ENCODE measurements at regions not wholly inside any gene's neighbourhood (a gene's known extent, or its start where the extent isn't known, plus 50 kb on each side); places are given as distances from the start of the nearest gene placed in this dataset.
"Not testable (repeated sequence)": the region's sequence is repeated elsewhere in the genome, so short reads cannot be mapped to it uniquely, and the experiment has no call there.

DNA sequence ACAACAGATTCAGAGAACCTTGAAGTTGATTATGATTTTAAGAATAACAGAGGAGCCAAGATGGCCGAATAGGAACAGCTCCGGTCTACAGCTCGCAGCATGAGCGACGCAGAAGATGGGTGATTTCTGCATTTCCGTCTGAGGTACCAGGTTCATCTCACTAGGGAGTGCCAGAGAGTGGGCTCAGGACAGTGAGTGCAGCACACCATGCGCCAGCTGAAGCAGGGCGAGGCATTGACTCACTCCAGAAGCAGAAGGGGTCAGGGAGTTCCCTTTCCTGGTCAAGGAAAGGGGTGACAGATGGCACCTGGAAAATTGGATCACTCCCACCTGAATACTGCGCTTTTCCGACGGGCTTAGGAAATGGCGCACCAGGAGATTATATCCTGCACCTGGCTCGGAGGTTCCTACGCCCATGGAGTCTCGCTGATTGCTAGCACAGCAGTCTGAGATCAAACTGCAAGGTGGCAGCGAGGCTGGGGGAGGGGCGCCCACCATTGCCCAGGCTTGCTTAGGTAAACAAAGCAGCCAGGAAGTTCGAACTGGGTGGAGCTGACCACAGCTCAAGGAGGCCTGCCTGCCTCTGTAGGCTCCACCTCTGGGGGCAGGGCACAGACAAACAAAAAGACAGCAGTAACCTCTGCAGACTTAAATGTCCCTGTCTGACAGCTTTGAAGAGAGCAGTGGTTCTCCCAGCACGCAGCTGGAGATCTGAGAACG lies 670.2 kb downstream of the XIRP2 start:
- H3K4me1 Mint-ChIP-seq: not testable (repeated sequence)

DNA sequence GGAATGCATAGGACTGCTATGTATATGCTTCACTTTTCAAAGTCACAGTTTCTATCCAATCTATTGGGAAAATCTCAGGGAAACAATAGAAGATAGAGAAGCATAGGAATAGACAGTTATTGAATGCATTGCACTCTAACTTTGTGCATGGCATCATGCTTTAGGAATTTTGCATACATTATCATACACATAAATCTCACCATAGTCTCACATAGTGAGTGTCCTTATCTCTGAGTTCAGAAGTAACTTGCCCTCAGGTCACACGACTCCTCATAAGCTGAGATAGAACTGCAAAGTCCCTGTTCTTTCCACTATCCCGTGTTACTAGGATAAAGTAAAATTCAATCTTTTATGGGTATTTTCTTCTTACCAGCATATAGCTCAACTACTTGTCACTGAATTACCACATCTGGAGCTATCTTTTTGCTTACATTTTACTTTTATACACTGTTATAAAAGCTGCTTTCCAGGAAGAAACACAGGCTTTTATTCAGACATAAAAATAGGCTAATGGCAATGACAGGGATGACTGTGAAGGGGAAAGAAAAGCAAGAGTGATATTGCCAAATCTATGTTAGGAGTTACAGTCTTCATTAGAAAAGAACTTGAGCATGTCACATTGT lies 666.9 kb downstream of the XIRP2 start:
- Mint-ChIP-seq H3K27ac (no peak overlapping the region), H3K4me1 (no peaks in the 10 kb centered on the region), H3K4me3 (no peak overlapping the region), H3K36me3 (no peaks in the 10 kb centered on the region), H3K9me3 (peaks cover 0 to 2% (median 0%) of the 10 kb centered on the region in 3 donors), H3K27me3 (peaks cover 1% of the 10 kb centered on the region)

More for the DNA sequence above, 670.2 kb downstream of the XIRP2 start:
- H3K27ac Mint-ChIP-seq, H3K9me3 Mint-ChIP-seq, H3K27me3 Mint-ChIP-seq, H3K36me3 Mint-ChIP-seq: not testable (repeated sequence)
- peak overlapping the region in 1 of 4 donors; percentile 13 for H3K4me3 Mint-ChIP-seq

DNA sequence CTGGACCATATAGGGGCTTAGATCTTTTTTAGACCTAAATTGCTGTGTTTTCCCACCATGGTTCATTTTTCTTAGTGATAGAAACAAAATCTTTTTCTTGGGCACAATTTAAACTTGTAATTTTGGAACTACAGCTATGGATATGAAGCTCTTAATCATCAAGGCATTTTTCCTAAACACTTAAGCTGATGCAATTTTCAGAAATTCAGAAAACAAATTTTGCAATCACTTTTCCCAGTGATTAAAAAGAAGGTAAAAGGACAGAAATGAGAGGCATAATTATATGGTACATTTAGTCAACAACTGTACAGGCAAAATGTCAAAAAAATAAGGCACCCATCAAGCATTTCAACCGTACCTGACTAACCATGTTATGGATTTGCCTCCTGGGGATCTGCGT lies 665.4 kb downstream of the XIRP2 start:
- H3K27ac Mint-ChIP-seq: no peak overlapping the region
- peaks cover 1% of the 10 kb centered on the region for H3K27me3 Mint-ChIP-seq
- no peaks in the 10 kb centered on the region for H3K36me3 Mint-ChIP-seq
- no peaks in the 10 kb centered on the region for H3K4me1 Mint-ChIP-seq
- H3K9me3 Mint-ChIP-seq: peaks cover 0 to 2% (median 0%) of the 10 kb centered on the region in 3 donors
- H3K4me3 Mint-ChIP-seq: no peak overlapping the region

DNA sequence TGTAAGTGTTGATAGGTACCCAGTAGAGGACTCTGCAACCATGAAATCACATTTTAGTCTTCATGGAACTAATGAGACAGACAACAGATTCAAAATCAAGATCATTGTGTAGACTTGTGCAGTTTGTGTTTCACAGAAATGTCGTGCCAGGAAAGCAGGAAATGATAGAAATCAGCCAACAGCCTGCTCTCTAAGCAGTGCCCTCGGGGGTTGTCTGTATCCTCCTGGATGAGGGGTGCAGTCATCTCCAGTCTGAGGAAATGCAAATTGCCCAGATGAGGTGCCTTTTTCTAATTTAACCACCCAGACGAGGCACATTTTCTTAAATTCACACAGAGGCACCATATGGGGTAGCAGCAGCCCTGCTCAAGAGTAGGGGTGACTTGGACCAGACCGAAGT lies 663.1 kb downstream of the XIRP2 start:
- Mint-ChIP-seq H3K4me3 (no peak overlapping the region), H3K4me1 (no peaks in the 10 kb centered on the region), H3K27me3 (peaks cover 1% of the 10 kb centered on the region), H3K36me3 (no peaks in the 10 kb centered on the region), H3K9me3 (no peaks in the 10 kb centered on the region), H3K27ac (no peak overlapping the region)

DNA sequence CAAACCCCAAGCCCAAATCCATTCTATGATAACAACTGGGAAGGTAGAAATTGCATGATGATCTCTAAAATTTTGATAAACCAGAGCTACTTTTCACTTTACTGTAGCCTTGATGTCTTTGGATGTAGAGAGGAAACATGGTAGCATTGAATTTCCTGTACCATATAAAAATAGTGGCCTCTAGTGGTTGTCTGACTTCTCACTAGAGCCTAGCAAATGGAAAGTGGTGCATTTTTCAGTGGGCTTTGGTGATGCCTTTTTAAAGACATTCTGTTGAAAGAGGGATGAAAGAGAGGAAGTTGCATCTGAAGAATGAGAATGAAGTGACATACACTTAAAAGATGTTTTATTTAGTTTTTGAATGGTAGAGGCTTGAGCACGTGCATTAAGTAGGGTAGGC lies 662.2 kb downstream of the XIRP2 start:
- no peaks in the 10 kb centered on the region for H3K36me3 Mint-ChIP-seq
- no peaks in the 10 kb centered on the region for H3K9me3 Mint-ChIP-seq
- H3K4me3 Mint-ChIP-seq: no peak overlapping the region
- H3K27ac Mint-ChIP-seq: no peak overlapping the region
- no peaks in the 10 kb centered on the region for H3K4me1 Mint-ChIP-seq
- H3K27me3 Mint-ChIP-seq: peaks cover 1% of the 10 kb centered on the region

DNA sequence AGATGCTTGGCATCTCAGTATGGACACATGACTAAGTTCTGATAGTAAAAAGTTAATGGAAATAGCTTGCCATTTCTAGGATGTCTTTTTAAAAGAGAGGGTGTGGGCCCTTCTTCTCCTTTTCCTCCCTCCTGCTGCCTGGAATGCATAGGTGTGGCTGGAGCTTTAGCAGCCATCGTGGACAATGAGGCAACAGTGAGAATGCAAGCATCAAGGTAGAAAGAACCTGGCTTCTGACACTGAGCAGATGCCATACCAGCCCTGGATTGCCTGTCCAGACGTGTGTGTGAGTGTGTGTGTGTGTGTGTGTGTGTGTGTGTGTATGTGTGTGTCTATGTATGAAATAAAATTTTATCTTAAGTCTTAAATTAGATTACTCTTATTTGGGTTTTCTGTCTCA lies 660.1 kb downstream of the XIRP2 start:
- Mint-ChIP-seq H3K36me3 (no peaks in the 10 kb centered on the region), H3K4me1 (no peaks in the 10 kb centered on the region), H3K27me3 (peaks cover 1% of the 10 kb centered on the region), H3K27ac (no peak overlapping the region), H3K4me3 (no peak overlapping the region), H3K9me3 (no peaks in the 10 kb centered on the region)

DNA sequence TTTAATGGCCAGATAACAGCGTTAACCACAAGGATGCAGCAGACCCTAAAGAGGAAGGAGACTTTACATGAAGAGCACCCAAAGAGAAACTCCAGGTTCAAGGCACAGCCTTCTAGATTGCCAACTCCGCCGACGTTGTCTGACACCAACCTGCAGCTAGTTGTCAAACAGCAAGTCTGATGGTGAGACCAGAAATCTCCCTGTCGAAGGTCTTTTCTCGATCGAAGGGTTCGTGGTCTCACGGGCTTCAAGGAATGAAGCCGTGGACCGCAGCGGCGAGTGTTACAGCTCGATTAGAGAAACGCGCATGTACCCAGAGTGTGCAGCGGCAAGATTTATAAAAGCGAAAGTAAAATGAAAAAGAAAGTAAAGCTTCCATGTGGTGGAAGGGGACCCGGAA lies 656.3 kb downstream of the XIRP2 start:
- H3K27ac Mint-ChIP-seq: no peak overlapping the region
- no peak overlapping the region for H3K4me3 Mint-ChIP-seq

DNA sequence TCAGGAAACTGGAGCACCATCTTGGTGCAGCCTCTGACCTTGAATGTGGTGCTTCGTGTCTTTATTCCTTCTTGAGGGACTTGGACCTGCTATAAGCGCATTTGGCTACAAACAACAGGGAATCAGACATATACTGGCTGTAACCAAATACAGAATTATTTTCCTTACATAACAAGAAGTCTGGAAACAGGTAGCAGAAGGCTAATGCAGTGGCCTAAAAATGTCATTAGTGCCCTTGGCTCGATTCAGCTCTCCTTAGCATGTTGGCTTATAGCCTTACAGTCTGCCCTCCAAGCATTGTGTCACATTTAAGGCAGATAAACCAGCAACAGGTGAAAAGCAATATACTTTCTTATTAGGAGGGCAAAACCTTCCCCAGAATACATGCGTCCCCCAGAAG lies 655.4 kb downstream of the XIRP2 start:
- H3K4me1 Mint-ChIP-seq: no peaks in the 10 kb centered on the region
- no peaks in the 10 kb centered on the region for H3K9me3 Mint-ChIP-seq
- H3K27ac Mint-ChIP-seq: no peak overlapping the region
- no peak overlapping the region for H3K4me3 Mint-ChIP-seq
- H3K27me3 Mint-ChIP-seq: no peaks in the 10 kb centered on the region
- no peaks in the 10 kb centered on the region for H3K36me3 Mint-ChIP-seq

More for the DNA sequence above, 656.3 kb downstream of the XIRP2 start:
- H3K9me3 Mint-ChIP-seq: no peaks in the 10 kb centered on the region
- no peaks in the 10 kb centered on the region for H3K36me3 Mint-ChIP-seq
- no peaks in the 10 kb centered on the region for H3K4me1 Mint-ChIP-seq
- no peaks in the 10 kb centered on the region for H3K27me3 Mint-ChIP-seq

DNA sequence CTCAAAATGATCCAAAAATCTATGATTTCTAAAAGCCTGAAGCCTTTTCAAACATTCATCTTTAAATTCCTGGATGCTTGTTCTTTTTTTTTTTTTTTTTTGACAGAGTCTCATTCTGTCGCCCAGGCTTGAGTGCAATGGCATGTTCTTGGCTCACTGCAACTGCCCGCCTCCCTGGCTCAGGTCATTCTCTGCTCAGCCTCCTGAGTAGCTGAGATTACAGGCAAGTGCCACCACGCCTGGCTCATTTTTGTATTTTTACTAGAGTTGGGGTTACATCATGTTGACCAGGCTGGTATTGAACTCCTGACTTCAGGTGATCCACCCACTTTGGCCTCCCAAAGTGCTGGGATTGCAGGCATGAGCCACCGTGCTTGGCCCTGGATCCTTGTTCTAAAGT lies 649.5 kb downstream of the XIRP2 start:
- no peak overlapping the region for H3K27ac Mint-ChIP-seq
- no peak overlapping the region for H3K4me3 Mint-ChIP-seq
- peaks cover 1% of the 10 kb centered on the region for H3K27me3 Mint-ChIP-seq
- H3K9me3 Mint-ChIP-seq: peaks cover 0 to 3% (median 0%) of the 10 kb centered on the region in 3 donors
- no peaks in the 10 kb centered on the region for H3K36me3 Mint-ChIP-seq
- H3K4me1 Mint-ChIP-seq: no peaks in the 10 kb centered on the region

DNA sequence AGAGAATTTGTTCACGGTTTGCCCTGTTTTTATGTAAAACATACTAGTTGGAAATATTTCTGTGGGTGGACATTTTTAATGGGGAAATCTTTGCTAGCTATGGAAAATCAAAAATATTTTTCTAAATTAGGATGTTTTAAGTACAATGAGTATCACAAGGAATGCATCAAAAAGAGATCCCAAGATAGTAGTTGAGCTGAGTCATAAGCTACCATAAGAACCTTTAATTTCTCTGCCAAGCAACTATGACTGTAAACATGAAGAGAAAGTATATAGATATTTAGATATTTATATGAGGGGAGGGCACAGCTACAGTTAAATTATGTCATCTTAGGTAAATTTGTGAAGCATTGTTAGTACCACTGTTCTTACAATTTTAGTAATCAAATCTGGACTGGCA lies 646.2 kb downstream of the XIRP2 start:
- H3K4me1 Mint-ChIP-seq: no peaks in the 10 kb centered on the region
- H3K9me3 Mint-ChIP-seq: peaks cover 0 to 4% (median 0%) of the 10 kb centered on the region in 3 donors
- no peaks in the 10 kb centered on the region for H3K36me3 Mint-ChIP-seq
- no peak overlapping the region for H3K4me3 Mint-ChIP-seq
- no peak overlapping the region for H3K27ac Mint-ChIP-seq
- peaks cover 2% of the 10 kb centered on the region for H3K27me3 Mint-ChIP-seq

DNA sequence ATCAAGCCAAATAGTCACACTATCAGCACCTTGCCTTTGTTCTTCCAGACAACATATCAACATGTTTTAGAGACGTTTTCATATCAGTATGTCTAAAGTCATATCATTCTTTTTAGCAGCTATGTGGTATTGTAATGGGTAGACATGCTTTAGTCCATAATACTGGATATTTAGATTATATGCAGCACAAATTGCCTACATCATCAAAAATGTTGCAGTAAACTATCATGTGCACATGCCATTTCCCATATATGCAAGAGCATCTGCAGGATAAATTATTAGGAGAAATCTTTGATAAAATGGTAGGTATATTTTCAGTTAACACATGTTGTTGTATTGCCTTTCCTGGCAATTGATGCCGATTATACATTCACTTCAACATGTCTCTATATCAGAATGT lies 636.5 kb downstream of the XIRP2 start:
- H3K27ac Mint-ChIP-seq: no peak overlapping the region
- no peaks in the 10 kb centered on the region for H3K27me3 Mint-ChIP-seq
- no peak overlapping the region for H3K4me3 Mint-ChIP-seq
- H3K4me1 Mint-ChIP-seq: no peaks in the 10 kb centered on the region
- H3K36me3 Mint-ChIP-seq: no peaks in the 10 kb centered on the region
- H3K9me3 Mint-ChIP-seq: peaks cover 0 to 5% (median 4%) of the 10 kb centered on the region in 3 donors

DNA sequence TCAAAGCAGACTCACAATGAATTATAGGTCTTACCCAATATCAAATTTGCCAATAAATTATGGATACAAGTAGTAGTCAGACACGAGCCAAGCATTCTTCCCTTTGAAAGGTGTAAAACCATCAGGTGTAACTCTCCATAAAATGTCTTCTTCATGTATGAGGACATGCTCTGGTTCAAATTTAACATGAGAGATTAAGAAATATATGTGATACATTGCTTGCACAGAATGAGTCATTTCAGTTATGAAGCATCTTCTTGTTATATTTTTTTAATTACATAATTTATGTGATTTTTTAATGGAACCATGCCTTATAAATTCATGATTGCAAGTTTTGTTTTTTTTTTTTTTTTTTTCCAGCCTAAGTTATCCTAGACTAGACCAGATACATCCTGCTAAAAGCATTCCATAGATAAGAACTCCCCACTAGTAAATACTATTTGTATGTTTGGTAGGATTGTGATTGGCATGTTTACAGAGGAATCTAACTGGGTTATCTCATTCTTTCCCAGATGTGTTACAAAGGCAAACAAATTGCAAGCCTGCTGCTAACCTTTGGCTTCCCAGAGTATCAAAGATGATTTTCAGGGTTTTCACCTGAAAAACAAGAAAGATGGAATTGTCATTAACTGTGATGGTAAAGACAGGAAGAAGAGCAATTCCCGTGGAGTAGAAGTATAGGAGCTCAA lies 621.9 kb downstream of the XIRP2 start:
- H3K4me3 Mint-ChIP-seq: no peak overlapping the region
- no peaks in the 10 kb centered on the region for H3K36me3 Mint-ChIP-seq
- H3K4me1 Mint-ChIP-seq: no peaks in the 10 kb centered on the region
- H3K27ac Mint-ChIP-seq: no peak overlapping the region
- H3K27me3 Mint-ChIP-seq: no peaks in the 10 kb centered on the region
- no peaks in the 10 kb centered on the region for H3K9me3 Mint-ChIP-seq

DNA sequence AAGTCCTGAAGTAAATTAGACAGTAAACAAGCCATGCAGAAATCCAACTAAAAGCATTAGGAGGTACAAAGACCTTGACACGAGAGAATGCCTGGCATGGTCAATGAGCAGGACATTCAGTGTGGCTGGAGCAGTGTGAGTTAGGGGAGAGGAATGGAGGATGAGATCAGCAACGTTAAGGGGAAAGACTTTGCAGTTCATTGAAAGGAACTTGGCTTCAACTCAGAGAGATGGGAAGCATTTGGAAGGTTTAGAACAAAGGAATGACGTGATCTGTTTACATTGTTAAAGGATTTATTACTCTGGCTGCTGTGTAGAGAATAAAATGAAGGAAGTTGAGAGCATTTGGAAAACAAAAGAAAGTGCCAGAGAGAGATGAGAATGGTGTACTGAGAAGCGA lies 621.3 kb downstream of the XIRP2 start:
- H3K36me3 Mint-ChIP-seq: no peaks in the 10 kb centered on the region
- H3K27me3 Mint-ChIP-seq: no peaks in the 10 kb centered on the region
- H3K27ac Mint-ChIP-seq: no peak overlapping the region
- H3K4me3 Mint-ChIP-seq: no peak overlapping the region
- no peaks in the 10 kb centered on the region for H3K4me1 Mint-ChIP-seq
- H3K9me3 Mint-ChIP-seq: no peaks in the 10 kb centered on the region

DNA sequence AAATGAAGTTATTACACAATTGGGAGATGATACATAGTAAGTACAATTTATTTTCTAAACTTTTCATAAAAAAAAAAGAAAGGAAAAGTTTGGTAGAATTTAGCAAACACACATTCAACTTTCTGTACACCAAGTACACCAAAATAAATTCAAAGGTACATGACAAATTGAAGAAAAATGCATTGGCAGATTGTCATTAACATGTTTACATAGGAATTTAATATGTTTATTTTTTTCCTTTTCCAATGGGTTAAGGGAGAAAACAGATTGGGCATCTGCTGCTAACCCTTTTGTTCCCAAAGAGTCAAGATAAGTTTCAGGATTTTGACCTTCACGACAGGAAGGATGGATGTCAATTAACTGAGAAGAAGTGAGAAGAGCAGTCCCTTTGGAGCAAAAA lies 620.4 kb downstream of the XIRP2 start:
- H3K4me3 Mint-ChIP-seq: no peak overlapping the region
- no peaks in the 10 kb centered on the region for H3K27me3 Mint-ChIP-seq
- H3K9me3 Mint-ChIP-seq: peaks cover 0 to under 1% (median 0%) of the 10 kb centered on the region in 3 donors
- no peaks in the 10 kb centered on the region for H3K4me1 Mint-ChIP-seq
- no peak overlapping the region for H3K27ac Mint-ChIP-seq
- no peaks in the 10 kb centered on the region for H3K36me3 Mint-ChIP-seq

DNA sequence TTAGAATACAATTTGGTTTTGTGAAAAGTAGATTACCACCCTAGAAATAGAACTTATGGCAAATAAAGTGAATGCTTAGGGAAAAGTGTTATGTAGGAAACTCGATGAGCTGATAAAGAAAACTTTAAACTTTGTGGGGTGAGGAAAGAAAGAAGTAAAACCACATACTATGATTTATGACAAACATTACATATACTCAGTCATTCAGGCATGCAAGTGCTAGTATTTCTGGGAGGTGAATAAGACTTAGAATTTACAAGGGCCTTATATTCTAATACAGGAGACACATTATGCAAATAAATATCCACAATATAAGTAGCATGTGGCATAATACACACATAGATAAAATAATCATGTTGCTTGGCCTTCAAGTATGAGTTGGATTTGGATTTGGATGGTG lies 618.1 kb downstream of the XIRP2 start:
- Mint-ChIP-seq H3K4me3 (no peak overlapping the region), H3K36me3 (no peaks in the 10 kb centered on the region), H3K27ac (peak overlapping the region in 1 of 3 donors; percentile 11), H3K27me3 (no peaks in the 10 kb centered on the region), H3K4me1 (no peaks in the 10 kb centered on the region), H3K9me3 (peaks cover 0 to 4% (median 0%) of the 10 kb centered on the region in 3 donors)

DNA sequence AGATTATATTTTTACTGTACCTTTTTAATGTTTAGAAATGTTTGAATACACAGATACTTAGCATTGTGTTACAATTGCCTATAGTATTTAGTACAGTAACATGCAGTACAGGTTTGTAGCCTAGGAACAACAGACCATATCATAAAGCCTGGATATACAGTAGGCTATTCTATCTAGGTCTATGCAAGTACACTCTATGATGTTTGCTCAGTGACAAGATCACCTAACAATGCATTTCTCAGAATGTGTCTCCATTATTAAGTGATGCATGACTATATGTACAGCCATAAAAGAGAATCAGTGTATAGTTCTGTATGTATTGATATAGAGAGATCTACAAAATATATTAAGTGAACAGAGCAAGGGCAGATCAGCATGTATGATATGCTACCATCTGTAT lies 616.4 kb downstream of the XIRP2 start:
- Mint-ChIP-seq H3K4me1 (no peaks in the 10 kb centered on the region), H3K9me3 (peaks cover 0 to 4% (median under 1%) of the 10 kb centered on the region in 3 donors), H3K27me3 (no peaks in the 10 kb centered on the region), H3K4me3 (no peak overlapping the region), H3K36me3 (no peaks in the 10 kb centered on the region), H3K27ac (no peak overlapping the region)
